ENCODE measurements at regions not wholly inside any gene's neighbourhood (a gene's known extent, or its start where the extent isn't known, plus 50 kb on each side); places are given as distances from the start of the nearest gene placed in this dataset.

- TF ChIP-seq ZSCAN20 (CRISPR knock-in tag; IDR thresholded peaks at IDR 0.05) (no peak), ATOH8 (CRISPR knock-in tag; IDR thresholded peaks at IDR 0.05; ENCODE audit: low read depth) (no peak), CBX8 (IDR thresholded peaks at IDR 0.05) (no peak), FOSB (CRISPR knock-in tag; IDR thresholded peaks at IDR 0.05) (no peak), HOXB13 (CRISPR knock-in tag; IDR thresholded peaks at IDR 0.05; ENCODE audit: low read depth) (no peak), FOSL2 (IDR thresholded peaks at IDR 0.05) (no peak), FOSL2 (CRISPR knock-in tag; IDR thresholded peaks at IDR 0.05) (no peak), BCL3 (IDR thresholded peaks at IDR 0.05) (no peak), PBX3 (IDR thresholded peaks at IDR 0.05) (no peak), PHF8 (IDR thresholded peaks at IDR 0.05; ENCODE audit: borderline replicate concordance, low read depth) (no peak), HOXB5 (CRISPR knock-in tag; IDR thresholded peaks at IDR 0.05) (no peak), MAX (IDR thresholded peaks at IDR 0.05) (no peak), EHF (CRISPR knock-in tag; IDR thresholded peaks at IDR 0.05) (no peak), CBX2 (IDR thresholded peaks at IDR 0.05; ENCODE audit: borderline replicate concordance, low read depth) (no peak), ZFP36 (IDR thresholded peaks at IDR 0.05; ENCODE audit: borderline replicate concordance, partially characterized antibody) (no peak), SMC3 (IDR thresholded peaks at IDR 0.05) (no peak), ELK1 (IDR thresholded peaks at IDR 0.05; ENCODE audit: low read depth, low read length) (no peak)
- no peak for ATAC-seq
- ChIA-PET POLR2A (no interaction called here), CTCF (no interaction called here)
- Histone ChIP-seq H3K9me3 (no peaks in the 10 kb centered on the region), H3K4me2 (no peak overlapping the region), H3K4me1 (no peaks in the 10 kb centered on the region), H3K4me3 (no peak overlapping the region), H3K27ac (no peak overlapping the region)
- WGBS (ENCODE audit: missing lambda C conversion rate): 57% methylated on average over 3 of the region's 3 CpGs
- no peak for FAIRE-seq
- DNase-seq (ENCODE audit: low read depth in 1 of 2, low spot score in 1 of 2): no peak
These were observed 71.7 kb upstream of the BANK1 start for GRCh38 chr4:101718810-101719209.

- FAIRE-seq (no peak), ATAC-seq (no peak), DNase-seq (ENCODE audit: low read depth in 1 of 2, low spot score in 1 of 2) (no peak)
- Histone ChIP-seq H3K9me3 (no peaks in the 10 kb centered on the region), H3K4me2 (no peak overlapping the region), H3K27ac (no peak overlapping the region), H3K4me3 (no peak overlapping the region), H3K4me1 (no peaks in the 10 kb centered on the region)
- WGBS (ENCODE audit: missing lambda C conversion rate): 62% methylated on average over 2 of the region's 2 CpGs
- CTCF ChIA-PET: interaction anchor here (1.1 kb wide), 1 partner anchor 9 kb away, joined by 3 read pairs; no protein-coding TSS in a partner anchor
- TF ChIP-seq NFE2L2 (conservative IDR thresholded peaks at IDR 0.05; ENCODE audit: low read length): no peak
- TF ChIP-seq MAFK (IDR thresholded peaks at IDR 0.05; ENCODE audit: partially characterized antibody): peak; percentile 46
- no peak for TF ChIP-seq TP53 (CRISPR knock-in tag; IDR thresholded peaks at IDR 0.05)
- POLR2A ChIA-PET: no interaction called here
These were observed 78.8 kb upstream of the BANK1 start for GRCh38 chr4:101711590-101712260.

- Histone ChIP-seq H3K4me3 (no peak overlapping the region), H3K4me1 (no peaks in the 10 kb centered on the region), H3K9me3 (peaks cover 3% of the 10 kb centered on the region; the same call in 1 of the 3 replicates), H3K27ac (no peak overlapping the region), H3K4me2 (no peak overlapping the region)
- FAIRE-seq: no peak
- CTCF ChIA-PET: no interaction called here
- no peak for ATAC-seq
- POLR2A ChIA-PET: no interaction called here
- DNase-seq (ENCODE audit: low read depth in 1 of 2, low spot score in 1 of 2): no peak
- 82% methylated on average over 1 of the region's 1 CpG for WGBS (ENCODE audit: missing lambda C conversion rate)
- no peak for TF ChIP-seq MAX (IDR thresholded peaks at IDR 0.05)
- no peak for TF ChIP-seq CHD2 (IDR thresholded peaks at IDR 0.05; ENCODE audit: low read length, partially characterized antibody)
- no peak for TF ChIP-seq GATA3 (IDR thresholded peaks at IDR 0.05; ENCODE audit: borderline replicate concordance)
- no peak for TF ChIP-seq ZNF302 (CRISPR knock-in tag; IDR thresholded peaks at IDR 0.05)
- TF ChIP-seq CHD4 (IDR thresholded peaks at IDR 0.05; ENCODE audit: borderline replicate concordance): no peak
- TF ChIP-seq KDM5A (IDR thresholded peaks at IDR 0.05): no peak
- TF ChIP-seq PHF8 (IDR thresholded peaks at IDR 0.05; ENCODE audit: borderline replicate concordance, low read depth): no peak
- no peak for TF ChIP-seq TFCP2L1 (CRISPR knock-in tag; IDR thresholded peaks at IDR 0.05)
- no peak for TF ChIP-seq POLR2AphosphoS2 (conservative IDR thresholded peaks at IDR 0.05; ENCODE audit: low read length)
- TF ChIP-seq MAFK (IDR thresholded peaks at IDR 0.05; ENCODE audit: partially characterized antibody): no peak
- no peak for TF ChIP-seq HOXB13 (CRISPR knock-in tag; IDR thresholded peaks at IDR 0.05; ENCODE audit: low read depth)
- no peak for TF ChIP-seq SREBF2 (IDR thresholded peaks at IDR 0.05)
- no peak for TF ChIP-seq HES2 (IDR thresholded peaks at IDR 0.05)
- no peak for TF ChIP-seq MAZ (IDR thresholded peaks at IDR 0.05; ENCODE audit: borderline replicate concordance, low read depth, low read length)
- no peak for TF ChIP-seq MYC (IDR thresholded peaks at IDR 0.05; ENCODE audit: borderline replicate concordance, low read length)
- no peak for TF ChIP-seq CBX2 (IDR thresholded peaks at IDR 0.05; ENCODE audit: borderline replicate concordance, low read depth)
These were observed 79.7 kb upstream of the BANK1 start for GRCh38 chr4:101710806-101711205.
